ENCODE measurements at regions not wholly inside any gene's neighbourhood (a gene's known extent, or its start where the extent isn't known, plus 50 kb on each side); places are given as distances from the start of the nearest gene placed in this dataset.

DNA sequence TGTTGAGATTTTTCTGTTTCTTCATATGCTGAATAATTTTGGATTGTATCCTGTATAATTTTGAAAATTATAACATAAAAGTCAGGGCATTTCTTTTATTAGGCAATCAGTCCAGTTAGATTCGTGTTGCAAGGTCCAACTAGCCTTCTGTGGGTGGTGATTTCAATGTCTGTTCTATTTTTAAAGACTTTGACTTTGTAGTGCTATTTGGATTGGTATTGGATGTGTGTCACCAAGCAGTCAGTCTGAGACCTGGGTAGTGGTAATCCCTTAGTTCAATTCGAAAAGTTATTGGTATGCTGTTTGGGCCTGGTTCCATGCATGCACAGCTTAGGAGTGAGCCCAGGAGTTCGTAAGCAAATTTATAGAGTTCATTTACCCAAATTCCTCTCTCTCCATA, 82.2 kb downstream of the EPDR1 start:
- in situ Hi-C loops (cut with MboI; ENCODE audit: low sequenced_read_pairs), result no loop called here

DNA sequence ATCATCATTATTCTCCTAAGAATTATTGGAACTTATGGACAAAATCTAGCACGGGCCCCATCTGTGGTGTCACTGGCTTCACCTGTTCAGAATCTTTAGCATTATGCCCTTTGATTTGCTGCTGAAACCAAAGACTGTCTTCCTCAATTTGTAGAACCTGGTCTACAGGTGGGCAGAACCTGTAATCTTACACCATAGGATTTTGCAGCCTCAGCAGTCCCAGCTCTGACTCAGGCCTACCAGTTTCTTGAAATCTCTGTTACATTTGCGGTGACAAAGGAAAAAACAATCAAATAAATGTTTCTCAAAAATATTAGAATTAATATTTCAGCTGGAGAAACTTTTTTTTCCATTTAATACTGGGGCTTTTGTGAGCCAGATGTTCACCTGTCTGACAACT, 86.1 kb downstream of the EPDR1 start:
- in situ Hi-C loops (cut with MboI; ENCODE audit: low sequenced_read_pairs), result no loop called here

- in situ Hi-C loops (cut with MboI; ENCODE audit: low sequenced_read_pairs), result no loop called here
Observed at GRCh38 chr7:38007096-38007495, 86.7 kb downstream of the EPDR1 start.

DNA sequence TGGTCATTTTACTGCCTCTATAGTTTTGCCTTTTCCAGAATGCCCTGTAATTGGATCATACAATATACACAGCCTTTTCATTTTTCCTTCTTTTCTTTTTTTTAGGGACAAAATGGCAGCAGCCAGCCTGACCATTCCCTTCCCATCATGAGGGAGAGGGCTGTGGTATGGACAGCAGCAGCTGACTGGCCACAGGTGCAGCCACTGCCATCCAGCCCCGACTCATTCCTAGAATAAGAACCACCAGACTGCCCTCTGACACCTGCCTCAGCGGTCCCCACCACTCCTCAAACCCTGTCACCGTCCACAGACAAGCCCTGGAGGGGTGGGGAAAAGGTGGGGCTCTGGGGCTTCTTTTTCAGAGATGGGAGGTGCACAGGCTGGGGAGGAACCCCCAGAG, 92.8 kb downstream of the EPDR1 start:
- in situ Hi-C loops (cut with MboI; ENCODE audit: low sequenced_read_pairs), result no loop called here

GRCh38 chr7:38016567-38016966, 96.1 kb downstream of the EPDR1 start:
- in situ Hi-C loops (cut with MboI; ENCODE audit: low sequenced_read_pairs), result no loop called here

DNA sequence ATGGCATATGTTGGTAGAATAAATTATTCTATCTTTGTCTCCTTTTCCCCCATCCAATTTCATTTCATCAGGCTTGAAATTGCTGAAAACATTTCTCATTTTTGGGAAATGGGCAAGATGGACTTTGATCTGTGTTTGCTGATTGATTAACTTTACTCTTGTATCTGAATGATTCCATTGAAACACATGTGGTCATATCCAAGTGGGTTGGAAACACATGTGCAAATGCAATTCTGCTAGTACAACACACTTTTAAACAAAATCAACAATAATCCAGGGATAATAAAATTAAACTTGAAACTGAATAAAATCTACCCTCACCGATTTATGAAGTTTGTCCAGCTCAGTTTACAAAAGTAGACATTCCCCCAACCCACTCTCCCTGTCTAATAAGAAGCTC, 96.9 kb downstream of the EPDR1 start:
- in situ Hi-C loops (cut with MboI; ENCODE audit: low sequenced_read_pairs), result no loop called here

- in situ Hi-C loops (cut with MboI; ENCODE audit: low sequenced_read_pairs), result no loop called here
Observed at GRCh38 chr7:38020121-38020785, 99.8 kb downstream of the EPDR1 start.

- in situ Hi-C loops (cut with MboI; ENCODE audit: low sequenced_read_pairs), result no loop called here
Observed at GRCh38 chr7:38021892-38022291, 101.5 kb downstream of the EPDR1 start.

DNA sequence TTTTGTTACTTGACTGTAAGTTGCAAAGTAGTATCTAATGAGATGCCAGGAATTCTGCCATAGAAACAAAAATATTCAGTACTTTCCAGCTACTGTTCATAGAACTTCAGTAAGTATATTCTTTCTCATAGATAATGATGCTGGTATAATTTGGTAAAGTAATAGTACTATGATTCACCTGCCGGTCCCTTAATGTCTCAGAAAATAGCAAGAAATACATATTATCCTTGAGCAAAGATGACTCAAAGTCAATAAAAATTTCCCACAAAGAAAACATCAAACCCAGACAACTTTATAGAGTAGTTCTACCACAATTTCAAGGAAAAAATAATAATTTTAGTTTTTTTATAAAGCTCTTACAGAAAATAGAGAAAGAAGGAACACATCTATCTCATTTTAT, 105.4 kb downstream of the EPDR1 start:
- in situ Hi-C loops (cut with MboI; ENCODE audit: low sequenced_read_pairs), result no loop called here

- in situ Hi-C loops (cut with MboI; ENCODE audit: low sequenced_read_pairs), result no loop called here
Observed at GRCh38 chr7:38027884-38028455, 107.5 kb downstream of the EPDR1 start.

DNA sequence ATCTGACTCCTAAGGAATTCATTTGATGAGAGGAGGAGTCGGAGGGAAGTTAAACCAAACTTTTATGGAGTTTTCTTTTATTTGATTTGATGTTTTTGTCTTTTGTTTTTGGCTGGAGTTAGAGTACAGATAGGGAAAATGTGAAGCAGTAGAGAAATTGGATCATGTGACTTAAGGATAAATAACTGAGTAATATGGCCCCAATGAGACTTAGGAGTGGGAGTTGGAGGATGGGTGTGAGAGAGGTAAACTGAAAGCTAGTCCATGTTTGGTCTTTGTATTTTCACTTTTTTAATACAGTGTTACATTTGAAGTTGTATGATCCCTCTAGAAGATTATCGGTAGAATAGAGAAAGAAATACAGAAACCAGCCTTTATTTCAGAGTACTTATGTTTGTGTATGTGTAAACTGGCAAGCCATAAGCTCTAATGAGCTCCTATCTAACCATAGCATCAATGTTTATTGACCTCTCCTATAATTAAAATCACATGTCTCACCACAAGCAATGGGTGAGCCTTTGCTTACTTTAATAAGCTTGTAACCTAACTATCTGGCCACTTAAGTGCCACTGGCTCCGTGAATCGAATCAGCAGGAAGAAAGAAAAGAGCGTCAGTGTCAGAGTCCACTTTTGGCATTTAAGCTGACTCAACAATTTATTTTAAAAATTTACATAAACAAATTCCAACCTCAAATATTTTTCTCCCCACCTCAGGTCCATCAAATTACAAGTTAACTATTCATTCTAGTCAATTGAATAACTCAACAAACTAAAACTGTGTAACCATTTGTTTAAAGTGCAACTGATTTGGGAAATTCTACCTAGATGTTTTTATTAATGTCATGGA, 113.8 kb downstream of the EPDR1 start:
- in situ Hi-C loops (cut with MboI; ENCODE audit: low sequenced_read_pairs), result no loop called here

- in situ Hi-C loops (cut with MboI; ENCODE audit: low sequenced_read_pairs), result no loop called here
Observed at GRCh38 chr7:38040831-38041230, 120.4 kb downstream of the EPDR1 start.

DNA sequence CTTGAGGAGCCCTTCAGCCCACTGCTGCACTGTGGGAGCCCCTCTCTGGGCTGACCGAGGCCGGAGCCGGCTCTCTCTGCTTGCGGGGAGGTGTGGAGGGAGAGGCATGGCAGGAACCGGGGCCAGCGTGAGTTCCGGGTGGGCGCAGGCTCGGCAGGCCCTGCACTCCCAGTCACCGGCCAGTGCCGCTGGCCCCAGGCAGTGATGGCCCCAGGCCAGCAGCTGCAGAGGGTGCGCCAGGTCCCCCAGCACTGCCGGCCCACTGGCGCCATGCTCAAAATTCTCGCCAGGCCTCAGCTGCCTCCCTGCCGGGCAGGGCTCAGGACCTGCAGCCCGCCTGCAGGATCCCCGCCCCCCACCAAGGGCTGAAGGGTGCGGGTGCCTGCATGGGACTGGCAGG, 128.4 kb upstream of the STARD3NL start:
- in situ Hi-C loops (cut with MboI; ENCODE audit: low sequenced_read_pairs), result no loop called here

DNA sequence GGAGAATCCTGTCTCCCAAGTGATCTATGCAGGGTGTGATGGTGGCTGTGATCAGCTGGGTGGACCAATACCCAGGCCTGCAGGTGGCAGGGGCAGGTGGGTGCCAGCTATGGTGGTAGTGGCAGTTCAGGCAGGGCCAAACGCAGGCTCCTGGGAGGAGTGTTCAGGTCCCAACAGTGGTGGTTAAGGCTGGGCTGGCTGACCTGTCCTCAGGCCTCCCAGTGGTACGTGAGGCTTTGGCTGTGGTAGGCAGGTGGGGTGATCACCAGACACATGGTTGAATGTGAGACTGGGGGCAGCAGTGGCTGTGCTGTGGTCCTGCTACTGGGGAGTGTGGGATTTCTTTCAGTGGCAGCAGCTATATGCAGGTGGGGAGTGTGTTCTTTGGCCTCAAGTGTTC, 126.7 kb upstream of the STARD3NL start:
- in situ Hi-C loops (cut with MboI; ENCODE audit: low sequenced_read_pairs), result no loop called here

DNA sequence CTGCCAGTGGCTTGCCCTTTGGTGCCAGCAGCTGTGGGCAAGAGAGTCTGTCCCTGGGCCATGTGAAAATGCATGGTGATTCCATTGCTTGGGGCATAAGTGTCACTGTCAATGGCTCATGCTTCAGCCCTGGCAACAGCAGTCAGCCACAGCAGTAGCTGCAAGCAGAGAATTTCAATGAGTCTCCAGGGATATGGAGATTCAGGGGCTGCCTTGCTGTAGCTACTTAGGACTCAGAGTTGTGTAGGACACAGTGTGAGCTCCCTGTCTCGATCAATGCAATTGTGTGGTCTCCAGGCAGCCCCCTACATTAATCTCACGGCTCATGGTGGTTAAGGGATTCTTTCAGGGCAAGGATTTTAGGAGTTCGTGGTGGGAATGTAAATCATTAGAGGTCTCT, 126.3 kb upstream of the STARD3NL start:
- in situ Hi-C loops (cut with MboI; ENCODE audit: low sequenced_read_pairs), result no loop called here

- in situ Hi-C loops (cut with MboI; ENCODE audit: low sequenced_read_pairs), result no loop called here
Observed at GRCh38 chr7:38052786-38053185, 125.3 kb upstream of the STARD3NL start.

GRCh38 chr7:38054199-38054598, 123.8 kb upstream of the STARD3NL start:
- in situ Hi-C loops (cut with MboI; ENCODE audit: low sequenced_read_pairs), result no loop called here

- in situ Hi-C loops (cut with MboI; ENCODE audit: low sequenced_read_pairs), result no loop called here
Observed at GRCh38 chr7:38057829-38058228, 120.2 kb upstream of the STARD3NL start.

- in situ Hi-C loops (cut with MboI; ENCODE audit: low sequenced_read_pairs), result no loop called here
Observed at GRCh38 chr7:38060116-38060515, 117.9 kb upstream of the STARD3NL start.

DNA sequence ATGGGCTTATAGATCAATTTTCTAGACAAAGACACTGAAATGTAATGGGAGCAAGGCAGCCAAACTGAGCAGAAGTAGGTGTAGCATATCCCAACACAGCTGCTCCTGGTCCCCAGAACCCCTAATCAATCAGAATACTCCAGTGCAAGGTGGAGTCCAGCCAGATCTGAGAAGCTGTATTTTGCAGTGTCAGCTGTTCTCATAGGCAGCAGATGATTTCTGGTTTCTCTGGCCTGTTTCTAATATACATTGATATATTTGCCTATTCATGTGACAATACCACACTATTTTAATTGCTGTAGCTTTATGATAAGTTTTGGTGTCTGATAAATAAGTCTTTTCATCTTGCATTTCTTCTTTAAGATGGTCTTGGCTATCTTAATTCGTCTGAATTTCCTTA, 117.4 kb upstream of the STARD3NL start:
- in situ Hi-C loops (cut with MboI; ENCODE audit: low sequenced_read_pairs), result no loop called here

DNA sequence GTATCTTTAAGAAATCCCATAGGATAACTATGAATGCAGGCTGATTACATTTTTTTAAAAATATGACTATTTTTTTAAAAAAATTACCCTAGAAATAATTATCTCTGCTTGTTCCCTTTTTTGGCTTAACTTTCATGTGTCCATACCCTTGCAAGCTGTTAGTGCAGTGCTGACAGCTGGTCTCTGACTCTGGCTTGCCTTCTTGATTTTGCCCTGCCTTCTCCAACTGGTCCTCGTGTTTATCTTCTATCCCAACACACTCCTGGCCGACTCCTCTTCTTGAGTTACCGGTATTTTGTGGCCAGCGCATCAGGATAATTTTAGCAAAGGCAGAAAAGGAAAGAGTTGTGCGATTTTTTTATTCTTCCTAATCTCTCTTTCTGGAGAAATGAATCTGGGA, 111.7 kb upstream of the STARD3NL start:
- in situ Hi-C loops (cut with MboI; ENCODE audit: low sequenced_read_pairs), result no loop called here

DNA sequence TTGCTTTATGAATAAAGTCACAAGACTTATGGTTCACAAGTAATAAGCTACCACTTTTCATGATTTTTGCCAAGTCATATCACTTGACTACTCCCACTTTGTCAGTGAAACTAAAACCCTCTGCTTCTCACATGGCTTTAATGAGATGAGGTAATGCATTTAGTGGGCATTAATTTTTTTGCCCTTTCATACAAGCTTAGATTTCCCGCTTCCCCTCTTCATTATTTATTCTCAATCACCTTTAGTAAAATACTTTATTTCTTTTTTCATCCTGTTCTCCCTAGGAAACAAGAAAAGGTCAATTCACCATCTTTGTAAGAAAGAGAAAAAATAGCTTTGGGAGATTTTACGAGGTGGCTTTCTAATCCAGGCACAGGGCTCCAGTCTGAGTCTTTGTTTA, 109.6 kb upstream of the STARD3NL start:
- in situ Hi-C loops (cut with MboI; ENCODE audit: low sequenced_read_pairs), result no loop called here
